ENCODE measurements at regions not wholly inside any gene's neighbourhood (a gene's known extent, or its start where the extent isn't known, plus 50 kb on each side); places are given as distances from the start of the nearest gene placed in this dataset.

DNA sequence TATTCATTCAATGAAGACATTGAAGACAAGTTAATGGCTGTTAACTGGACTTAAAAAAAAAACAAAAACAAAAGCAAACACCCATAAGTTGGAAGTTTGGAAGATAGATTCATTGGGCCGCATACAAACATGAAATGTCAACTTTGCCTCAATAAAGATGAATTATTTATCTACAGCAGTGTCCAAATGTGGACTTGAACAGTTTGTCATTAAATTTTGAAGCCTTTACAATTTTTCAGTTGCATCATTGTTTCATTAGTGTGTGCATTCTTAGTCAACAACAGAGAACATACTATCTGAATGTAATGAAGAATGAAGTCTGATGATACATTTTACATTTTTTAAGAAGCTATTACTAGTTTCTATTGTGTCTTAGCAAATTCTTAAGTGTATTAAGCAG, 152.1 kb downstream of the SLIT2 start:
- Histone ChIP-seq H3K36me3 (ENCODE audit: control insufficient read depth in 2 of 2, extremely low read depth in 1 of 2, insufficient read depth in 2 of 2, low read length in 2 of 2) (no peaks in the 10 kb centered on the region), H2AFZ (ENCODE audit: low read depth, low read length) (no peak overlapping the region), H3K79me2 (ENCODE audit: control insufficient read depth, insufficient read depth, low read length) (no peaks in the 10 kb centered on the region), H3K4me3 (replicated peaks in 1 of 3; ENCODE audit: insufficient read depth in 1 of 3, low read depth in 1 of 3, low read length in 3 of 3) (no peak overlapping the region), H3K4me1 (ENCODE audit: control insufficient read depth, extremely low read depth, insufficient read depth, low read length) (no peaks in the 10 kb centered on the region), H4K20me1 (replicated peaks; ENCODE audit: control insufficient read depth, extremely low read depth, insufficient read depth, low read length) (no peaks in the 10 kb centered on the region), H3K4me2 (ENCODE audit: insufficient read depth, low read length) (no peak overlapping the region), H3K27ac (ENCODE audit: insufficient read depth, low read depth, low read length) (no peak overlapping the region), H3K27me3 (ENCODE audit: control insufficient read depth in 2 of 2, insufficient read depth in 2 of 2, low read length in 2 of 2) (no peaks in the 10 kb centered on the region), H3K9me1 (replicated peaks; ENCODE audit: control insufficient read depth, extremely low read depth, insufficient read depth, low read length) (no peaks in the 10 kb centered on the region), H3K9ac (replicated peaks; ENCODE audit: extremely low read depth, insufficient read depth, low read length) (no peak overlapping the region), H3K9me3 (replicated peaks; ENCODE audit: control insufficient read depth, insufficient read depth, low read length) (no peaks in the 10 kb centered on the region)
- POLR2A ChIA-PET, result no interaction called here
- BruUV-seq (replicated peaks), result no TSS peak
- TF ChIP-seq MYC (IDR thresholded peaks at IDR 0.05; ENCODE audit: low read depth, low read length) (no peak), GATA2 (IDR thresholded peaks at IDR 0.05; ENCODE audit: insufficient read depth, insufficient read length, low read depth, low read length) (no peak), POLR2AphosphoS5 (IDR thresholded peaks at IDR 0.05; ENCODE audit: insufficient read depth, low read depth, low read length) (no peak), POLR2A (IDR thresholded peaks at IDR 0.05; ENCODE audit: low read depth, low read length) (no peak), EZH2 (IDR thresholded peaks at IDR 0.05; ENCODE audit: borderline replicate concordance, low read depth, low read length, severe bottlenecking) (no peak)
- TF ChIP-seq, protein P1, sequence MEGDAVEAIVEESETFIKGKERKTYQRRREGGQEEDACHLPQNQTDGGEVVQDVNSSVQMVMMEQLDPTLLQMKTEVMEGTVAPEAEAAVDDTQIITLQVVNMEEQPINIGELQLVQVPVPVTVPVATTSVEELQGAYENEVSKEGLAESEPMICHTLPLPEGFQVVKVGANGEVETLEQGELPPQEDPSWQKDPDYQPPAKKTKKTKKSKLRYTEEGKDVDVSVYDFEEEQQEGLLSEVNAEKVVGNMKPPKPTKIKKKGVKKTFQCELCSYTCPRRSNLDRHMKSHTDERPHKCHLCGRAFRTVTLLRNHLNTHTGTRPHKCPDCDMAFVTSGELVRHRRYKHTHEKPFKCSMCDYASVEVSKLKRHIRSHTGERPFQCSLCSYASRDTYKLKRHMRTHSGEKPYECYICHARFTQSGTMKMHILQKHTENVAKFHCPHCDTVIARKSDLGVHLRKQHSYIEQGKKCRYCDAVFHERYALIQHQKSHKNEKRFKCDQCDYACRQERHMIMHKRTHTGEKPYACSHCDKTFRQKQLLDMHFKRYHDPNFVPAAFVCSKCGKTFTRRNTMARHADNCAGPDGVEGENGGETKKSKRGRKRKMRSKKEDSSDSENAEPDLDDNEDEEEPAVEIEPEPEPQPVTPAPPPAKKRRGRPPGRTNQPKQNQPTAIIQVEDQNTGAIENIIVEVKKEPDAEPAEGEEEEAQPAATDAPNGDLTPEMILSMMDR (IDR thresholded peaks at IDR 0.05; ENCODE audit: extremely low read depth in 1 of 2, insufficient read depth in 1 of 2, low read depth in 1 of 2, low read length in 2 of 2), result no peak
- FAIRE-seq (no peak), DNase-seq (ENCODE audit: low read depth, low spot score) (no peak)
- intact Hi-C loops (cut with micrococcal nuclease), result no loop called here
- dilution Hi-C loops (cut with MboI; ENCODE audit: extremely low pct_ligation_motif_present, low sequenced_read_pairs), result loop anchor here (25.0 kb wide), 1 partner anchor 283 kb away; no protein-coding TSS in a partner anchor
- CTCF ChIA-PET, result interaction anchor here (1.1 to 1.3 kb wide), 2 partner anchors 9 to 10 kb away, joined by 3 read pairs; no protein-coding TSS in a partner anchor

DNA sequence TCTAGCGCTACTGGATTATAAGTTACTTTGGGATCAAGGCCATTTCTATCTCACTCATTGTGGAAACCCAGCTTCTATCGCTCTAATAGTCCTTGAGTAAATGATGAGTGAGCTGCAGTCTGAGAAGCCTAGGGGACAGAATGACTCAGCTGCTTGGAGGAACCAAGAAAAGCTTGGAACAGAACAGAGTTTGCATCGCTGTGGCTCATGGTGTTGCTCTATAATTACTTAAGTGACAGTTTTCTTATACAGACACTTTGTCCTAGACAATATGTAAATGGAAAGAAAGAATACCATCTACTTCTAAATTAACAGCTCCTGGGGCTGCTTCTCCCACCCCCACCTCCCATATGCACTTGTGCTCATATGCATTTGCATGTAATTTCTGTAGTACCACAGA, 156.9 kb downstream of the SLIT2 start:
- dilution Hi-C loops (cut with MboI; ENCODE audit: extremely low pct_ligation_motif_present, low sequenced_read_pairs), result loop anchor here (25.0 kb wide), 1 partner anchor 279 kb away; no protein-coding TSS in a partner anchor
- FAIRE-seq, result no peak
- no peaks in the 10 kb centered on the region for H3K79me2 ChIP-seq (ENCODE audit: control insufficient read depth, insufficient read depth, low read length)
- POLR2A ChIA-PET, result no interaction called here
- CTCF ChIA-PET, result interaction anchor here (1.0 to 2.2 kb wide), 5 partner anchors 8 to 277 kb away, joined by 3 to 9 read pairs (median 5); no protein-coding TSS in a partner anchor
- H3K9me1 ChIP-seq (replicated peaks; ENCODE audit: control insufficient read depth, extremely low read depth, insufficient read depth, low read length), result no peaks in the 10 kb centered on the region
- no peaks in the 10 kb centered on the region for H3K4me1 ChIP-seq (ENCODE audit: control insufficient read depth, extremely low read depth, insufficient read depth, low read length)
- intact Hi-C loops (cut with micrococcal nuclease), result no loop called here
- H2AFZ ChIP-seq (ENCODE audit: low read depth, low read length), result no peak overlapping the region
- H3K36me3 ChIP-seq (ENCODE audit: control insufficient read depth in 2 of 2, extremely low read depth in 1 of 2, insufficient read depth in 2 of 2, low read length in 2 of 2), result no peaks in the 10 kb centered on the region
- H3K4me3 ChIP-seq (replicated peaks in 1 of 3; ENCODE audit: insufficient read depth in 1 of 3, low read depth in 1 of 3, low read length in 3 of 3), result no peak overlapping the region
- DNase-seq (ENCODE audit: low read depth, low spot score), result no peak
- H4K20me1 ChIP-seq (replicated peaks; ENCODE audit: control insufficient read depth, extremely low read depth, insufficient read depth, low read length), result no peaks in the 10 kb centered on the region
- no peak overlapping the region for H3K27ac ChIP-seq (ENCODE audit: insufficient read depth, low read depth, low read length)
- H3K4me2 ChIP-seq (ENCODE audit: insufficient read depth, low read length), result no peak overlapping the region
- H3K9me3 ChIP-seq (replicated peaks; ENCODE audit: control insufficient read depth, insufficient read depth, low read length), result no peaks in the 10 kb centered on the region
- TF ChIP-seq, protein P1 (IDR thresholded peaks at IDR 0.05; ENCODE audit: extremely low read depth in 1 of 2, insufficient read depth in 1 of 2, low read depth in 1 of 2, low read length in 2 of 2), result no peak
- TF ChIP-seq POLR2A (IDR thresholded peaks at IDR 0.05; ENCODE audit: low read depth, low read length) (no peak), JUN (IDR thresholded peaks at IDR 0.05; ENCODE audit: borderline replicate concordance, insufficient read depth, insufficient read length, low read depth) (no peak), FOS (IDR thresholded peaks at IDR 0.05; ENCODE audit: borderline replicate concordance, insufficient read depth, low read length) (no peak), MYC (IDR thresholded peaks at IDR 0.05; ENCODE audit: low read depth, low read length) (no peak), POLR2AphosphoS5 (IDR thresholded peaks at IDR 0.05; ENCODE audit: insufficient read depth, low read depth, low read length) (no peak), EZH2 (IDR thresholded peaks at IDR 0.05; ENCODE audit: borderline replicate concordance, low read depth, low read length, severe bottlenecking) (no peak), GATA2 (IDR thresholded peaks at IDR 0.05; ENCODE audit: insufficient read depth, insufficient read length, low read depth, low read length) (no peak)
- TF ChIP-seq, protein P2, sequence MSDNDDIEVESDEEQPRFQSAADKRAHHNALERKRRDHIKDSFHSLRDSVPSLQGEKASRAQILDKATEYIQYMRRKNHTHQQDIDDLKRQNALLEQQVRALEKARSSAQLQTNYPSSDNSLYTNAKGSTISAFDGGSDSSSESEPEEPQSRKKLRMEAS (IDR thresholded peaks at IDR 0.05; ENCODE audit: insufficient read depth, insufficient read length), result no peak
- H3K9ac ChIP-seq (replicated peaks; ENCODE audit: extremely low read depth, insufficient read depth, low read length), result no peak overlapping the region
- no TSS peak for BruUV-seq (replicated peaks)
- H3K27me3 ChIP-seq (ENCODE audit: control insufficient read depth in 2 of 2, insufficient read depth in 2 of 2, low read length in 2 of 2), result no peaks in the 10 kb centered on the region

All from endothelial cell of umbilical vein (primary cell).